ENCODE measurements at regions not wholly inside any gene's neighbourhood (a gene's known extent, or its start where the extent isn't known, plus 50 kb on each side); places are given as distances from the start of the nearest gene placed in this dataset.
A peak's percentile ranks its signal among the peaks of the same experiment; 100 is the strongest.
"Not testable (repeated sequence)": the region's sequence is repeated elsewhere in the genome, so short reads cannot be mapped to it uniquely, and the experiment has no call there.

GRCh38 chr16:31581065-31581464, 53.4 kb downstream of the AHSP start:
- DNase-seq (ENCODE audit: missing footprints); ATAC-seq; intact Hi-C loops (cut with DNase I): not testable (repeated sequence)

GRCh38 chr16:31601737-31602384, 74.2 kb downstream of the AHSP start:
- ATAC-seq; intact Hi-C loops (cut with DNase I); DNase-seq (ENCODE audit: missing footprints): not testable (repeated sequence)

- DNase-seq (ENCODE audit: missing footprints) (no peak), ATAC-seq (no peak)
- intact Hi-C loops (cut with DNase I), result no loop called here
These were observed 90.4 kb downstream of the AHSP start for GRCh38 chr16:31618130-31618529.

- ATAC-seq (no peak), DNase-seq (ENCODE audit: missing footprints) (no peak)
- intact Hi-C loops (cut with DNase I), result no loop called here
These were observed 108.7 kb downstream of the AHSP start for GRCh38 chr16:31636433-31636832.

GRCh38 chr16:31641279-31641678, 113.6 kb downstream of the AHSP start:
- intact Hi-C loops (cut with DNase I), result no loop called here
- DNase-seq (ENCODE audit: missing footprints) (no peak), ATAC-seq (no peak)

GRCh38 chr16:31655674-31656073, 128.0 kb downstream of the AHSP start:
- DNase-seq (ENCODE audit: missing footprints); ATAC-seq; intact Hi-C loops (cut with DNase I): not testable (repeated sequence)

GRCh38 chr16:31664683-31665482, 137.2 kb downstream of the AHSP start:
- DNase-seq (ENCODE audit: missing footprints), result no peak
- ATAC-seq, result no peak
- intact Hi-C loops (cut with DNase I), result no loop called here

- DNase-seq (ENCODE audit: missing footprints), result no peak
- no peak for ATAC-seq
- intact Hi-C loops (cut with DNase I), result no loop called here
These were observed 147.0 kb downstream of the AHSP start for GRCh38 chr16:31674686-31675085.

- ATAC-seq (no peak), DNase-seq (ENCODE audit: missing footprints) (no peak)
- intact Hi-C loops (cut with DNase I), result no loop called here
These were observed 149.0 kb downstream of the AHSP start for GRCh38 chr16:31676731-31677130.

- ATAC-seq, result no peak
- intact Hi-C loops (cut with DNase I), result no loop called here
- DNase-seq (ENCODE audit: missing footprints), result no peak
These were observed 151.1 kb downstream of the AHSP start for GRCh38 chr16:31678649-31679325.

- DNase-seq (ENCODE audit: missing footprints); ATAC-seq; intact Hi-C loops (cut with DNase I): not testable (repeated sequence)
These were observed 161.6 kb downstream of the AHSP start for GRCh38 chr16:31689331-31689730.

GRCh38 chr16:31692338-31692737, 164.6 kb downstream of the AHSP start:
- intact Hi-C loops (cut with DNase I); DNase-seq (ENCODE audit: missing footprints); ATAC-seq: not testable (repeated sequence)

GRCh38 chr16:31693733-31694132, 166.0 kb downstream of the AHSP start:
- no peak for ATAC-seq
- intact Hi-C loops (cut with DNase I), result no loop called here
- DNase-seq (ENCODE audit: missing footprints), result no peak

- intact Hi-C loops (cut with DNase I), result no loop called here
- ATAC-seq (no peak), DNase-seq (ENCODE audit: missing footprints) (no peak)
These were observed 166.8 kb downstream of the AHSP start for GRCh38 chr16:31694461-31694860.

GRCh38 chr16:31695667-31696066, 168.0 kb downstream of the AHSP start:
- DNase-seq (ENCODE audit: missing footprints) (no peak), ATAC-seq (no peak)
- intact Hi-C loops (cut with DNase I), result no loop called here

- intact Hi-C loops (cut with DNase I), result no loop called here
- ATAC-seq, result no peak
- DNase-seq (ENCODE audit: missing footprints), result no peak
These were observed 169.5 kb downstream of the AHSP start for GRCh38 chr16:31696968-31697743.

GRCh38 chr16:31697744-31698125, 170.0 kb downstream of the AHSP start:
- intact Hi-C loops (cut with DNase I), result no loop called here
- DNase-seq (ENCODE audit: missing footprints) (no peak), ATAC-seq (no peak)

GRCh38 chr16:31698901-31699300, 171.2 kb downstream of the AHSP start:
- ATAC-seq (no peak), DNase-seq (ENCODE audit: missing footprints) (no peak)
- intact Hi-C loops (cut with DNase I), result no loop called here

- peak; percentile 45 for DNase-seq (ENCODE audit: missing footprints)
- intact Hi-C loops (cut with DNase I), result no loop called here
- no peak for ATAC-seq
These were observed 171.9 kb downstream of the AHSP start for GRCh38 chr16:31699601-31700000.

Measured in Right ventricle myocardium inferior (tissue), 1 donor.